GM19324 (cell line): ENCODE measurements at regions not wholly inside any gene's neighbourhood (a gene's known extent, or its start where the extent isn't known, plus 50 kb on each side); places are given as distances from the start of the nearest gene placed in this dataset.

Experiments
- ATAC-seq: cut with Tn5 transposase; IDR thresholded peaks from one replicate; pipeline ENCODE4 v1.9.1; 2021; ENCODE audit warnings: mild to moderate bottlenecking, moderate library complexity; ENCODE audit not compliant: unreplicated experiment, low FRiP score

DNA sequence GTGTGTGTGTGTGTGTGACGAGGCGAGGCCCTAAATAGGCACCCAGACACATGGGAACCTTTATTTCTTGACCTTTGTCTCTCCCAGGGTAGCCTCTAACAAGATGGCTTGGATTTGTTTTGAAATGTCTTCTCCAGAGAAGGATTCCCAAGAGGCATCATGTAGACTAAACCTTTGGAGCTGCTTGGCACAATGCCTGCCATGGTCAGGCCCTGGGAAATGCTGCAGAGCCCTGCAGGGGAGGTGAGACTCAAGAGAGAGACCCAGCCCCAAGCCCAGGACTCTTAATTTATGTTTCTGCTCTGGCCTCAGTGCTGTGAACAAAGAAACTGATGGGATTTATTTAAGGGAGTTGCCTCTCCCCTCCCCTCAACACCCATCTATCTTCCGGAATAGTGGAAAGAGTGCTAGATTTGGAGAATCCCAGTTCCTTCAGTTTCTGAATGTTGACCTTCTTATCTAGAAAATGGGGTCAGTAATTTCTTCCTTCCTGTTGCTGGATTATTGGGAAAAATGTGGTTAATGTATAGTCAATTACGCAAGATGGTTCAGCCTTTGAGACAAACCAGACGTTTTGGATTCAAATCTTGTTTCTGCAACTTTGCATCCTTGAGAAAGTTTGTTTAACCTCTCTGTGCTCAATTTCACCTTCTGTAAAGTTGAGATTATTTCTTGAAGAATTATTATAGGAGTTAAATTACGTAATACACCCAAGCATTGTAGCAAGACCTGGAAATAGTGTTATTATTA lies 434.8 kb downstream of the MAFB start:
- ATAC-seq, result no peak

DNA sequence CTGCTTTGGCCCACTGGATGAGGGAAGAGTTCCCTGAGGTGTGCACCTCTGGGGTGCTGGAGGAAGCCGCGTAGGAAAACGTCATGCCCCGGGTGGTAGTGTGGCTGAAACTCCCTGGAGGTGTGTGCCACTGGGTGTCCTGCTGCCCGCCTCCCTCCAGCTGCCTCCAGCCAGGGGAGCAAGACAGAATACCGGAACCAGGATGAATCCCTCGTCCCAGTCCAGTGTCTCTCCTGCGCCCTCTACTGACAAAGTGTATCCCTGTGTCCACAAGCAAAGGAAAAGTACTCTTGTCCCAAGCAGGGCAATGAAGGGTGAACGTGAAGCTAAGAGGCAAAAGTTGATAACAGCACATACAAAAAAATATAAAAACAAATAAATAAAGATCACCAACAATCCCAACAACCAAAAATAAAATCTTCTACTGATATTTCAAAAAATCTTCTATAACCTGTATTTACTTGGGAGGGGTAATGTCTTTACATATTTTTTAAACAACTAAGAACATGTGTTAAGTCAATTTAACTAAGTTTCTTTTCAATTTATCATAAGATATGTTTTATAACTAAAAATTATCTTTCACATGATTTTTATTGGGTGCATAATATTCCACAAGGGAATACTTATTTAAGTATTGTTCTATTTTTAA lies 437.6 kb downstream of the MAFB start:
- ATAC-seq, result no peak

DNA sequence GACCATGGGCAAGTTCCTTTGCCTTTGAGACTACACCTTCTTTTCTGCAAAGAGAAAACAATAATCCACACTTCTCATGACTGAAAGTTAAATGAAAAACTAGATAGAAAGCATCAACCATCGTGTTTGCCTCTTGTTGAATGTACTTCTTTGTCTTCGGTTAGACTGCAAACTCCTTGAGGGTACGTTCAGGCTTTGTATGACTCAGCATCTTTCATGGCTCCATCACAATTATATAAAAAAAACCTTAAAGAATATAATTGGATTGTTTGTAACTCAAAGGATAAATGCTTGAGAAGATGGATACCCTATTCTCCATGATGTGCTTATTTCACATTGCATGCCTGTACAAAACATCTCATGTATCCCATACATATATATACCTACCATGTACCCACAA lies 439.2 kb downstream of the MAFB start:
- no peak for ATAC-seq

DNA sequence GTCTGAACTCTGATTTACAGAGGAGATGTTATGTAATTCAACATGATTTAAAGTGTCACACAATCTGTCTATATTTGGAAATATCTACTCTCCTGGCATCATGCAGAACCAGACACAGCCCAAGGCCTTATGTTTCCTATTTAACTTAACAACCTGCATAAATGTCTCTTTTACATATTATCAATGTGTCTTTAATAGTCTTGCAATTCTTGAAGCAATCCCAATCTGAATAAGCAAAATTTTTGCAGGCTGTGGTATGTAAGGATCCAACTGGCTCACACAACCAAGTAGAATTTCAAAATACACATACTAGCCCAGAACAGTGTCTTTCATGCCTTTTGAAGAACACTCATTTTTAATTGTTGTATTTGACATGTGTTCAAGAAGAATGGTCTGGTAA lies 443.2 kb downstream of the MAFB start:
- ATAC-seq, result no peak

DNA sequence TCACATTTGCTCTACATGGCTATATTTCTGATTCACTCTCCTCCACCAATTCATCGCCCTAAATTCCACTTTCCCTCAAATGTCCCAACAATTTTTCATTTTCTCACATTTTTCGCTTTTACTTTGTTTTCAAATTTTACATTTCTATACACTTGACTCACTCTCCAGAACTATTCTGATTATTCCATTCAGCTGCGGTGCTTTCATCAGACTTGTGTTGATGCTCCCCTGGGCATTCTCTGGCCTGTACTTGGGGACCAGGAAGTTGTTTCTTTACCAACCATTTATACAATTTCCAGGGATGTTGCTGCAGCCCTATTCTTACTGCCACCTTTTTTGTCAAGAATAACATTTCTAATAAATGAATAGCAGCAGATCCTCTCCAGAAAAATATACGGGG lies 444.8 kb downstream of the MAFB start:
- no peak for ATAC-seq

DNA sequence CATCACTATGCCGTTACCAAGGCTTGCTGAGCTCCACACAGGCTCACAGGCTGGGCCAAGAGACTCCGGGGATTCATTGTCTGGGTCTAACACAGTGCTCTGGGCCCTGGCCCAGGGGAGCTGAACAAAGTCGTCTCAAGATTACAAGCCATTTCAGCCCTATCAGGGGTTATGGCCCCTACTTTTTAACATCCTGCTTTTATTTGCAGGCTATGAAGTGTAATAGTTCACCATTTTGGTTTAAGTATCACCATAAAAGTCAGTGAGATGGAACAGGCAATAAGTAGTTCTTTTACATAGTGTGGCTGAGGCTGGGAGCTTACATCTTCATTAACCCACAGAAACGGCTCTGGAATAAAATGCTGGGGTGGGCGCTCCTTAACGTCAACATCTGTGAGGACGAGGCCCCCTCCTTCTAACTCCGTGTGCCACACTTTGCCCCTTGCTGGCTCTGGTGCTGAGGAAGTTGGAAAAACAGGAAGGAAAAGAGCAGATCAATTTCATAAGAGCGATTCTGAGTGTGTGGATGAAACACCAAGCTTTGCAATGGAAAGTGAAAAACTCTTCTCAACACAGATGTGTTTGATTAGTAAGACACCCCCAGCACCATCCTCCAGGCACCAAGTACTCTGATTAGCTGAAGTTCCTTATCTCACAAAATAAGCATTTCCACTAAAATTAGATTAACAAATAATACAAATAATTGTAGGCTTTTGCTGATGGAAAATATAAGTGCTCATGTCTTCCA lies 447.3 kb downstream of the MAFB start:
- no peak for ATAC-seq

DNA sequence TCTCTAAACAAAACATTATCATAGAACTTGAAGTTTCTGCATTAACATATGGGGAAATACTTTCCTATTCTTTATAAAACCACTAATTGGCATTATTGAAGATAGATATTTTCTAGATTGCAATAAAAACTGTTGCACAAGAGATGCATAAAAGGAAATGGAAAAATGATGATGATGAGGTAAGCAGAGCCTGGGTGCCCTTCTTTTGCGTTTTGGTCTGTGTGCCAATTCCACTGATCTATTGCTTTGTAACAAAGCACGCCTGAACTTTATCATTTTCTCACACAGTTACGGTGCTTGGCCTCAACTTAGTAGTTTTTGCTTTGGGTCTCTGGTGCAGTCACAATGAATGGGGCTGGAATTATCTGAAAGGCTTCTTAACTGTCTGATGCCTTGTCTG lies 450.5 kb downstream of the MAFB start:
- no peak for ATAC-seq

DNA sequence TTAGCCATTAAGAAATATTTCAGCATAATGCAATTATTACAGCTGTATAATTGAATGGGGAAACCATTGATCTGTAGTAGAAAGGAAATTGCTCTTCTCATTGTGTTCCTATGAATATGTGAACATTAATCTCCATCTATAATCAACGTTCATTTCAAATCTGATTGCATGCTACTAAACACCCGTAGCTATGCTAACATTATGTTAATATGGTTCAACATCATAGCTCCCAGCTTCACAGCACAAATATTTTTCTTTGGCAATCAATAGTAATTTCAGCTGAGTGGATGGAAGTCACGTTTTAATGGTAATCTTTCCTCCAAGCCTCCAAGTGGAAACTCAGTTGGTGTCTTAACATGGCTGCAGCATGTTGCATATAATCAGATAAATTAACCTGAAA lies 454.4 kb downstream of the MAFB start:
- no peak for ATAC-seq

DNA sequence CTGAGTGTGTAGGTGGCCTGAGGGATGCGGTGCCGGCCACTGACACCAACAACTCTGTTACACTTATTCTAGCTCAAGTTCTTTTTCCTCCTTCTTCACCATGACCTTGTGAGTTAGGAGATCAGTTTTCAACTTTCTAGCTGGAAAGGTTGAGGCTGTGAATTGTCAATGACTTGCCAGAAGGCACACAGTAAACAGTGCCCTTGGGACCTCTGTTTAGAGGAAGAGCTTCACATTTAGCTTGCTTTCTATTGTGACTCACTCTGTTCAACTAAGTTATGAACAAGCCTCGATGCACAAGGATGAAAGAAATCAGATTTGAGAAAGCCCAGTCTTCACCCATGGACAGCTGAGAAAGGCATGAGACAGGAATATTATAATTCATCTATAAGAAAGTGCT lies 455.6 kb downstream of the MAFB start:
- no peak for ATAC-seq

DNA sequence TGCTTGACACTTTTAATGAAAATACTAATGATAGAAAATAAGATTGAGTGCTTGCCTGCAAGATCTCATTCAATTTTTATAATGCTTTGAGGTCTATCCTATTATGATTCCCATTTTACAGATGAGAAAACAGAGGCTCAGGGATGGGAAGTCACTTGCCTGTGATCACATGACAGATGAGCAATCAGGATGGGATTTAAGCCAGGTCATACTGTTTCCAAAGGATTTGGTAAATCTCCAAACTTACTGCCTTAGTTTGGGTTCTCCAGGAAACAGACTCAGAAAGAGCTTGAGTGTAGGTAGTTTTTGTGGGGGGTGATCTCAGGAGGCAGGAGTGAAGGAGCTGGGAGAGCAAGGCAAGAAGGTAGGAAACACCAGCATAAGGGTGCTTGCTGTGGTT lies 456.3 kb downstream of the MAFB start:
- ATAC-seq, result no peak

DNA sequence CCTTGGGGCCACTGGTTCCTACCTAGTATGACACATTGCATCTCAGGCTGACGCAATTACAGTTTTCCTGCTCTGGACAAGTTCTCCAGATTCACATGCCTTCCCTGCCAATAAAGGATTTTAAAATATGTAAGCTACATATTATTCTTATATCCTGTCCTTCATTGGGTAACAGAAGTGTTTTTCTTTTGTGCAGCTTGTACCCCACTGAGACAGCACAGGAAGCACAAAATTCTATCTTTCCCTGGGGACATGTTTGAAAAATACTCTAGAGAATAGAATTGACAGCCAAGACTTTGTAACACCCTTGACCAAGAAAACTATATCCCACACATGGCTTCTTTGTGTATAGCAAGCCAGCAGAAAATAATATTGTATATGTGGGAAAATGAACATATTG lies 456.8 kb downstream of the MAFB start:
- no peak for ATAC-seq

DNA sequence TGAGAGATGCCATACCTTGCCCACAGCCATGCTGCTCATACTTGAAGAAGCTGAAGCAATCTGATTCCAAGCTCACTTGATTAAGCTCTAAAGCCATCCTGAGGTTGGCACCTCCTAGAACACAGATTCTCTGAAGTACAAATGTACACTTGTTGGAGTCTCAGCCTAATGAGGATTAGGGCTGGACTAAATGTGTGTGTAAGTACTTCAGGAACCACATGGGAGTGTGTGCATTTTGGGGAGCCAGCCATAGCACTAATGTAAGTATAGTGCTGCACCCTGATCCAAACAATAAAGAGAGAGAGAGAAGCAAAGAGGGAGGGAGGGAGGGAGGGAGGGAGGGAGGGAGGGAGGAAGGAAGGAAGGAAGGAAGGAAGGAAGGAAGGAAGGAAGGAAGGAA lies 458.6 kb downstream of the MAFB start:
- ATAC-seq, result no peak

DNA sequence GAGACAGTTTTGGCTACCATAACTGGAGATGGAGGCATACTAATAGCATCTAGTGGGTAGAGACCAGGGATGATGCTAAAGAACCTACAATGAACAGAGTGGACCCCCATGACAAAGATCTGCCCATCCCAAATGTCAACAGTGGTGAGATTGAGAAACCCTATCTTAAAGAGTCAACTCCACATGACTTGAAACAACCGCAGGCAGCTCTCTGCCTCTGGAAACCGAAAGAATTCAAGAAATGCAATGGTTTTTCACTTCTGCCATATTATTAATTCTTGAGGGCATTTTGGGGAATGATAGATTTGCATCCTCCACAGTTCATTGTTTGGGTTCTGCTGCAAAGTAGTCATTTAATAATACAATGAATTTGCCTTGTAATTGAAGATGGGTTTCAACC lies 463.4 kb downstream of the MAFB start:
- ATAC-seq, result no peak

DNA sequence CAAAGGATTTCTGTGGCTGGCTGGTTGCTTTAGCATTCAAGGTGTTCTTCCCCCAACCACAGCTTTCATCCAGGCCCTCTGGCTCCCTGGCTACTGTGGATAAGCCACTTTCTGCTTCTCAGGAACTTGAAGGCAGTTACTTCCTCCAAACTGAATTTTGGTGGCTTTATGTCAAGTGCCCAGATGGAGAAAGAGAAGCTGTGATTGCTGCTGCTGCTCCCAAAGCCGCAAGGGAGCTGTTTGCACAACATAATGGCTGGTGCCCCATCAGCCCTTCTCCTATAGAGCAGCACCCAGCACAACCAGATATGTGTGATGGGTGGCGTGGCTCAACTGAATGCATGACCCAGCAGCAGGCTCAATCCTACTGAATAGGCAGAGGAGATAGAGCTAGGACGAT lies 465.2 kb downstream of the MAFB start:
- no peak for ATAC-seq

DNA sequence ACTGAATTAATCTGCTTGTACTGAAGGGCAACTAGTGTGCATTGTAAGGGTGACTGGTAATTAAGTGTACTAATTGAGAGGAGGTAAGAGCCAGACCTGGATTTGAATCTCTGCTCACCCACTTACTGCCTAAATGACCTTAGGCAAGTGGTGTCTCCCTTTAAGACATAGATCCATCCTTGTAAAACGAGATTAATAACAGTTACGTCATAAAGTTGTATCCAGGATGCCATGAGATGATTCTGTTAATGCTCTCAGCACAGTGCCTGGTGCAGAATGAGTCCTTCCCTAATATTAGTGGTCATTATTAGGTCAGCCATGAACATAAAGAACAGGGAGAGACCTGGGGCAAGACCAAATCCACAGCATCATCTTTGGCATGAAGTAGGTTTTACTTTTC lies 470.1 kb downstream of the MAFB start:
- no peak for ATAC-seq

DNA sequence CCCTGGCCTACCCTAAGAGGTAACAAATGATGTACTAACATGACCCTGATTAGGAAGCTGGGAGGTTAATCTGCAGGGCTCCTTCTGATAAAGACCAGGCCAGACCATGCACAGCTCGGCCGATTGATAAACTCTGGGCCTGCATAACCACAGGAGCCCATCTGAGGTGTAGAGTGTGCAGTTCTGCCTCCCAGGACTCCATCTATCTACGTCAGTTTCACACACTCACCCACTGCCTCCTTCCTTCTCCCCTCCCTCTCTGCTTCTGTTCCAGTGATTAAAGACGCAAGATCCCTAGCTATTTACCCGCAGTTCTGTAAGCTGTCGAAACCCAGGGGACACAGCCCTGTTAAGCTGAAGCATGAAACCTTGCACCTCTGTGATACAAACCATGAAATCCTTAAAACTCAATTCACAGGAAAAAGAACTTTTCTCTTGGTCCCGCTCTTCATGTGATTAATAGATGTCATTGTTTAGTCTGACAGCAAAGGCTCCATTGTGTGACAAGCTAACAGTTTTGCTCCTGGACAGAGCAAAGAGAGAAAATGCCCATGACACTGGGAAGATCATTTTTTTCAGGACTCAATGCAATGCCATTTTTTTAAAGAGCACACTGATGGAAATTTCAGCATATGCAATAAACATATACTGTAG lies 470.6 kb downstream of the MAFB start:
- ATAC-seq, result no peak

DNA sequence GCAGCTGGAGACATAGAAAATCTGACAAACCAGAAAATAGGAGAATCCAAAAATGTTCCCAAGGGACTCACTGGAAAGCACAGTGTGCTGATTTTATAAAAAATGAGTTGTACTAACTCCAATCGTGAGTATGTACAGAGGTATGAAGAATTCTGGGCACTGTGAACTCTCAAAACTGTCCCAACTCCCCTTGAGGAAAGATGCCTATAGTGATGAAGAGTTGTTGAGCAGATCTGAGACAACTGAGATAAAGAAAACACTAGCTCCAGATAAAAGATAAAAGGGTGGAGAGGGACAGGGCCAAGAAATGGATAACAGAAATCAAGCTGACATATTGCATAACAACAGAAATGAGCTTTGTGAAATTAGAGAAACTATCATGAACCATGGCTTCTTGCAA lies 481.4 kb downstream of the MAFB start:
- no peak for ATAC-seq

DNA sequence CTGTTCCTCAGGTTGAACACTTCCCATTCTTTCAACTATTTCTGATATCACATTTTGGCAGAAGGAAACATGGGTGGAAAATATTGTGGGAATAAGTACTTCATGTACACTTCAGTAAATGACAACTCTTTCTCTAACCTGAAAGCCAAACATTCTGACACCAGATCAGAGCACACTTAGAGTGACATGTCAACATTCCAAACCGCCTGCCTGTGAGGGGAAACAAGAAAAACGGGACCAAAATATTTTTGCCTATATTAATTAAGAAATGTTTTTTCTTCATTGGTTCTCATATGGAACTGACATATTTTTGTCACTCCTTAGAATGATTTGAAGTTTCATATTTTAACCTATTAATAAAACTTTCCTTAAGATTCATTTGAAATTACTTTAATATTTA lies 483.1 kb downstream of the MAFB start:
- no peak for ATAC-seq

DNA sequence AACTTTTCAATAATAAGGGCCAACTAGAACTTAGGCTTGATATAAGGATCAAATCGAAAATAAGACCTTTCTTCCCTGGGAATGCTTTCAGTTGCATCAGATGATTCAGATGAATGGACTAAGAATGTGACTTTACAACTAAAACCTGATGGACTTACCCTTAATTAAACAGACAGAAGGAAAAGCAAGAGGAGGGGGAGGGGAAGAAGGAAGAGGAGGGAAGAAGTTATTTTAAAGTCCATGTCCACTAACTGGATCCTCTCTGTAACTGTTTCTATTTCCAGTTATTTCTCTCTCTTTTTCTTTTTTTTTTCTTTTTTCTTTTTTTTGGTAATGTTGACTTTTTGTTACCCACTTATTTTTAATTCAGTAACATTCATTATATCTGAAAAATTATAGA lies 486.0 kb downstream of the MAFB start:
- no peak for ATAC-seq

DNA sequence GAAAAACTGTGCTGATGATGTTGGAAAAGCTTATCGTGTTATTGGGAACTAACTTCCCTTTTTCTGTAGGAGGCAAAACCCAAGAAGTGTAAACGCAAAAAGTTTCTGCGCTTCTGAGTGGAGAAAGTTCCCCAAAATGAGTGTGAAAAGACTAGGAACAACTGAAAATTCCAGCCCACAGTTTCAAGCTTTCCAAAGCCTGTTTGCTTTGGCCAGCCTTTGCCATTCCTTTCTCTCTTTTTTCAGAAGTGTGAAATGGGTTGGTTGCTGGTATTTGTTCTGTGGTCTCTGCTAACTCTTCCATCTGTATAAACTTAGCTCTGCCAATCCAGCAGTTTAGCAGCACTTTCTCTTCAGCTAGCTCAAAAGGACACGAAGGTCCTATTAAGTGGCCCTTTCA lies 491.3 kb downstream of the MAFB start:
- no peak for ATAC-seq

DNA sequence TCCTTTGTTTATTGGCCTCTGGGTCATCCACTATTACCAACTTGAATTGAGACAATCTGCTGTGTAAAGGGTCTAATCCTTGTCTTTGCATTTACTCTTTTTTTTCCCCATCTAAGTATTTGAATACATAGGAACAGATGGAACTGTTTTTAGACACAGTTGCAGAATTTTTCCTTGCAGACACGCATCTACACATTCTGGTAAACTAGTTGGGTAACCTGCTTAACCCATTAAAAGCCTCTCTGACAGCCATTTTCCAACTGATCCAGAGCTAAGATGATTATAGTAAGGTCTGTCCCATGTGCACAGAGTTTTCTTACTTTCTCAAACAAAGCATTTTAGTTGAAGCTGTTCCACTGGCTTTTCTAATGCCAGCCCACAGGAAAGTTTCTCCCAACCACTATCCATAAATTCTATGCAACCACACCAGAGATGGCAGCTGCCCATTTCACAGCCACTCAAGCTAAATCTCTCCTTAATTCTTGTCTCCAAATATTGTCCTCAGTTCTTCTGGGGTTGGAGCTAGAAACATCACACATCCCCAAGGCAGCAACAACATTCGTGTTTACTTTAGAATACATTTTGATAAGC lies 492.1 kb downstream of the MAFB start:
- no peak for ATAC-seq
